ENCODE measurements at regions not wholly inside any gene's neighbourhood (a gene's known extent, or its start where the extent isn't known, plus 50 kb on each side); places are given as distances from the start of the nearest gene placed in this dataset.

DNA sequence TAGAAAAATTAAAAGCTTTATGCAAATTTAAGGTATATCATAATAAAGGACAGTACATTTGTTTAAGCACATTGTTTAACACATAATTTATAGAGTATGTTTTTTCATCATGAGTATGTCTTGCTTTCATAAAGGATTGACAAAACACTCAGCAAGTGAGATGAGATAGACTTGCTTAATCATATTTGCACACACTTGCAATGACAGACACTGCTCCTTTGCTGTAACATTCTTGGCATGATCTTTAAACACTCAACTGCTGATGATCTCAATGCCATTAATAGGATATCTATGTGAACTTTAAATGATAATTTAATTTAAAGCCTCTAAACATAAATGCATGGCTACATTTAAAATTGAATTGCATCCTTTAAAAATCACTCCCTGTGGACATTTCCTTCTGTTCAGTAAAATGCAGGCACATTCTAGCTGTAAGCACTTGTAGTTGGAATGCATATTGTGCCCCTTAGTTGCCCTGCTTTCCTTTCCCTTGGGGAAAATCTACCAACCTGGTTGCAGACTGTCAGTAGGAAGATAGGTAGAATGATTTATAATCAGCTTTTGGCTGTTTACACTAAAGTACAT is 979.0 kb downstream of the TMTC2 start:
- no peak for TF ChIP-seq POLR2A (IDR thresholded peaks at IDR 0.05)
- TF ChIP-seq, protein P1, sequence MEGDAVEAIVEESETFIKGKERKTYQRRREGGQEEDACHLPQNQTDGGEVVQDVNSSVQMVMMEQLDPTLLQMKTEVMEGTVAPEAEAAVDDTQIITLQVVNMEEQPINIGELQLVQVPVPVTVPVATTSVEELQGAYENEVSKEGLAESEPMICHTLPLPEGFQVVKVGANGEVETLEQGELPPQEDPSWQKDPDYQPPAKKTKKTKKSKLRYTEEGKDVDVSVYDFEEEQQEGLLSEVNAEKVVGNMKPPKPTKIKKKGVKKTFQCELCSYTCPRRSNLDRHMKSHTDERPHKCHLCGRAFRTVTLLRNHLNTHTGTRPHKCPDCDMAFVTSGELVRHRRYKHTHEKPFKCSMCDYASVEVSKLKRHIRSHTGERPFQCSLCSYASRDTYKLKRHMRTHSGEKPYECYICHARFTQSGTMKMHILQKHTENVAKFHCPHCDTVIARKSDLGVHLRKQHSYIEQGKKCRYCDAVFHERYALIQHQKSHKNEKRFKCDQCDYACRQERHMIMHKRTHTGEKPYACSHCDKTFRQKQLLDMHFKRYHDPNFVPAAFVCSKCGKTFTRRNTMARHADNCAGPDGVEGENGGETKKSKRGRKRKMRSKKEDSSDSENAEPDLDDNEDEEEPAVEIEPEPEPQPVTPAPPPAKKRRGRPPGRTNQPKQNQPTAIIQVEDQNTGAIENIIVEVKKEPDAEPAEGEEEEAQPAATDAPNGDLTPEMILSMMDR (IDR thresholded peaks at IDR 0.05), result no peak

Data from adrenal gland (tissue), 5 donors.